ENCODE measurements at regions not wholly inside any gene's neighbourhood (a gene's known extent, or its start where the extent isn't known, plus 50 kb on each side); places are given as distances from the start of the nearest gene placed in this dataset.

- TF ChIP-seq CTCF (IDR thresholded peaks at IDR 0.05; ENCODE audit: unreplicated experiment): no peak
- CTCF ChIA-PET: no interaction called here
- no peak overlapping the region for H3K27ac Mint-ChIP-seq (ENCODE audit: low read depth, unreplicated experiment)
- intact Hi-C loops (cut with micrococcal nuclease): no loop called here
- no peak overlapping the region for H3K4me3 Mint-ChIP-seq (ENCODE audit: unreplicated experiment)
- no peaks in the 10 kb centered on the region for H3K27me3 Mint-ChIP-seq (ENCODE audit: insufficient read depth, unreplicated experiment)
- no peaks in the 10 kb centered on the region for H3K9me3 Mint-ChIP-seq (ENCODE audit: unreplicated experiment)
- no peak for DNase-seq (ENCODE audit: unreplicated experiment)
- no peaks in the 10 kb centered on the region for H3K36me3 Mint-ChIP-seq (ENCODE audit: insufficient read depth, unreplicated experiment)
- POLR2A ChIA-PET: no interaction called here
- BruUV-seq (replicated peaks): no TSS peak
- no peaks in the 10 kb centered on the region for H3K4me1 Mint-ChIP-seq (ENCODE audit: insufficient read depth, unreplicated experiment)
Measured at GRCh38 chr7:46622251-46622650, 701.2 kb upstream of the IGFBP3 start.

GRCh38 chr7:46619723-46620310, 698.7 kb upstream of the IGFBP3 start:
- no peaks in the 10 kb centered on the region for H3K27me3 Mint-ChIP-seq (ENCODE audit: insufficient read depth, unreplicated experiment)
- ChIA-PET CTCF (no interaction called here), POLR2A (no interaction called here)
- H3K9me3 Mint-ChIP-seq (ENCODE audit: unreplicated experiment): no peaks in the 10 kb centered on the region
- H3K36me3 Mint-ChIP-seq (ENCODE audit: insufficient read depth, unreplicated experiment): no peaks in the 10 kb centered on the region
- no peak overlapping the region for H3K27ac Mint-ChIP-seq (ENCODE audit: low read depth, unreplicated experiment)
- H3K4me3 Mint-ChIP-seq (ENCODE audit: unreplicated experiment): no peak overlapping the region
- no peak for DNase-seq (ENCODE audit: unreplicated experiment)
- intact Hi-C loops (cut with micrococcal nuclease): no loop called here
- no TSS peak for BruUV-seq (replicated peaks)
- no peak for TF ChIP-seq CTCF (IDR thresholded peaks at IDR 0.05; ENCODE audit: unreplicated experiment)
- peaks cover 4% of the 10 kb centered on the region for H3K4me1 Mint-ChIP-seq (ENCODE audit: insufficient read depth, unreplicated experiment)

GRCh38 chr7:46616636-46617035, 695.6 kb upstream of the IGFBP3 start:
- no peak overlapping the region for H3K27ac Mint-ChIP-seq (ENCODE audit: low read depth, unreplicated experiment)
- H3K36me3 Mint-ChIP-seq (ENCODE audit: insufficient read depth, unreplicated experiment): no peaks in the 10 kb centered on the region
- ChIA-PET POLR2A (no interaction called here), CTCF (interaction anchor here (0.6 to 1.0 kb wide), 3 partner anchors 11 to 1505 kb away, joined by 3 to 4 read pairs (median 3); no protein-coding TSS in a partner anchor)
- peaks cover 4% of the 10 kb centered on the region for H3K4me1 Mint-ChIP-seq (ENCODE audit: insufficient read depth, unreplicated experiment)
- no peaks in the 10 kb centered on the region for H3K27me3 Mint-ChIP-seq (ENCODE audit: insufficient read depth, unreplicated experiment)
- intact Hi-C loops (cut with micrococcal nuclease): no loop called here
- H3K9me3 Mint-ChIP-seq (ENCODE audit: unreplicated experiment): no peaks in the 10 kb centered on the region
- TF ChIP-seq CTCF (IDR thresholded peaks at IDR 0.05; ENCODE audit: unreplicated experiment): no peak
- H3K4me3 Mint-ChIP-seq (ENCODE audit: unreplicated experiment): no peak overlapping the region
- no TSS peak for BruUV-seq (replicated peaks)
- peak; percentile 48 for DNase-seq (ENCODE audit: unreplicated experiment)

- no peak for DNase-seq (ENCODE audit: unreplicated experiment)
- TF ChIP-seq CTCF (IDR thresholded peaks at IDR 0.05; ENCODE audit: unreplicated experiment): no peak
- Mint-ChIP-seq H3K27ac (ENCODE audit: low read depth, unreplicated experiment) (no peak overlapping the region), H3K4me1 (ENCODE audit: insufficient read depth, unreplicated experiment) (peaks cover 4% of the 10 kb centered on the region), H3K27me3 (ENCODE audit: insufficient read depth, unreplicated experiment) (no peaks in the 10 kb centered on the region), H3K36me3 (ENCODE audit: insufficient read depth, unreplicated experiment) (no peaks in the 10 kb centered on the region), H3K9me3 (ENCODE audit: unreplicated experiment) (no peaks in the 10 kb centered on the region), H3K4me3 (ENCODE audit: unreplicated experiment) (no peak overlapping the region)
- intact Hi-C loops (cut with micrococcal nuclease): no loop called here
- ChIA-PET POLR2A (interaction anchor here (0.6 kb wide), 2 partner anchors 80 to 226 kb away, joined by 3 read pairs; no protein-coding TSS in a partner anchor), CTCF (no interaction called here)
- no TSS peak for BruUV-seq (replicated peaks)
Measured at GRCh38 chr7:46613551-46613950, 692.5 kb upstream of the IGFBP3 start.
